ENCODE measurements at regions not wholly inside any gene's neighbourhood (a gene's known extent, or its start where the extent isn't known, plus 50 kb on each side); places are given as distances from the start of the nearest gene placed in this dataset.

DNA sequence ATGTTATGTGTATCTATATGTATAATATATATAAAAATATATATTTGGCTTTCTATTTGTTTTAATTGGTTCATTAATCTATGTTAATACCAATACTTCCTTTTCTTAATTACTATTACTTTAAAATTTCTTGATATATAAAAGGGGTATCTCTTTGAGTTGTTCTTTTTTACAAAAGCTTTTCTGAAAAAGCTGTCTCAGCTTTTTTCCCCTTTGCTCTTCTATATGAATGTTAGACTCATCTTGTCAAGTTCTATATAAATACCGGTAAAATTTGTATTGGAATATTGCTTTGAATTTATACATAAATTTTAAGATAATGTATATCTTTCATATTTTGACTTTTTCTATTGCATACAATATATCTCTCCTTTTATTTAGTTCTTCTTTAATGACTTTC, 139.8 kb upstream of the FOXG1 start:
- H3K4me3 ChIP-seq (ENCODE audit: low read depth in 1 of 2, low read length in 2 of 2), result no peak overlapping the region
- H3K4me1 ChIP-seq (ENCODE audit: insufficient read depth, low read length), result no peaks in the 10 kb centered on the region
- H3K9me3 ChIP-seq (ENCODE audit: insufficient read depth, low read length, severe bottlenecking), result no peaks in the 10 kb centered on the region
- TF ChIP-seq, protein P1, sequence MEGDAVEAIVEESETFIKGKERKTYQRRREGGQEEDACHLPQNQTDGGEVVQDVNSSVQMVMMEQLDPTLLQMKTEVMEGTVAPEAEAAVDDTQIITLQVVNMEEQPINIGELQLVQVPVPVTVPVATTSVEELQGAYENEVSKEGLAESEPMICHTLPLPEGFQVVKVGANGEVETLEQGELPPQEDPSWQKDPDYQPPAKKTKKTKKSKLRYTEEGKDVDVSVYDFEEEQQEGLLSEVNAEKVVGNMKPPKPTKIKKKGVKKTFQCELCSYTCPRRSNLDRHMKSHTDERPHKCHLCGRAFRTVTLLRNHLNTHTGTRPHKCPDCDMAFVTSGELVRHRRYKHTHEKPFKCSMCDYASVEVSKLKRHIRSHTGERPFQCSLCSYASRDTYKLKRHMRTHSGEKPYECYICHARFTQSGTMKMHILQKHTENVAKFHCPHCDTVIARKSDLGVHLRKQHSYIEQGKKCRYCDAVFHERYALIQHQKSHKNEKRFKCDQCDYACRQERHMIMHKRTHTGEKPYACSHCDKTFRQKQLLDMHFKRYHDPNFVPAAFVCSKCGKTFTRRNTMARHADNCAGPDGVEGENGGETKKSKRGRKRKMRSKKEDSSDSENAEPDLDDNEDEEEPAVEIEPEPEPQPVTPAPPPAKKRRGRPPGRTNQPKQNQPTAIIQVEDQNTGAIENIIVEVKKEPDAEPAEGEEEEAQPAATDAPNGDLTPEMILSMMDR (IDR thresholded peaks at IDR 0.05; ENCODE audit: borderline replicate concordance, extremely low read depth, low read length, poor library complexity, severe bottlenecking), result no peak
- no peak for TF ChIP-seq EZH2 (IDR thresholded peaks at IDR 0.05; ENCODE audit: borderline replicate concordance, low read depth, low read length, severe bottlenecking)
- no peak overlapping the region for H3K9ac ChIP-seq (ENCODE audit: low read depth, low read length)
- ATAC-seq (ENCODE audit: insufficient read depth, low read depth) (no peak), DNase-seq (no peak)
- no peaks in the 10 kb centered on the region for H3K79me2 ChIP-seq (ENCODE audit: insufficient read depth, low read length)
- no peaks in the 10 kb centered on the region for H3K27me3 ChIP-seq (ENCODE audit: insufficient read depth, low read length, poor library complexity)
- H4K20me1 ChIP-seq (ENCODE audit: insufficient read depth, low read length), result no peaks in the 10 kb centered on the region
- H3K27ac ChIP-seq (ENCODE audit: low read length), result no peak overlapping the region
- no peak overlapping the region for H3K4me2 ChIP-seq (ENCODE audit: insufficient read depth, low read length)
- no peak overlapping the region for H2AFZ ChIP-seq (ENCODE audit: low read depth, low read length)
- H3K36me3 ChIP-seq (ENCODE audit: insufficient read depth, low read length), result no peaks in the 10 kb centered on the region

DNA sequence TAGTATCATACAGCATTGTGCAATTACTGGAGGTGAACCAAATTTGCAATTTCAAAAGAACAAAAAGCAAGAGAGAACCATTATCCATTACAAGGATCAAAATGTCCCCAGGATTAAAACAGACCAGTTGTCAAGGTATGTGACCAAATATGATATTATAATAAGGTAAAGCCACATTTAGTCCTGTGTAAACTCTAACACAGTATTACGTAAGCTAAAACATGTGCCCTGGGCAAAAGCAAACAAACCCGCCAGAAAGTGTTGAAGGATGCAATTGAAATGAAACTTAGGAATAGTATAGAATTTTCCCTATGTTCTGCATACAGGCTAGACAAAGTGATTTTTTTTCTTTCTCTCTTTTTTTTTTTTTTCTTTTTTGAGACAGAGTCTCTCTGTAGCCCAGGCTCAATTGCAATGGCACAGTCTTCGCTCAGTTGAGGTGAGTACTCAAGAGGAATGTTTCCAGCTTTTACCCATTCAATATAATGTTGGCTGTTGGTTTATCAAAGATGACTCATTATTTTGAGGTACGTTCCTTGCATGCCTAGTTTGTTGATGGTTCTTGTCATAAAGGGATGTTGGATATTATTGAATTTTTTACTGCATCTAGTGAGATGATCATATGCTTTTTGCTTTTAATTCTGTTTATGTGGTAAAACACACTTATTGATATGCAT, 137.1 kb upstream of the FOXG1 start:
- no peaks in the 10 kb centered on the region for H3K36me3 ChIP-seq (ENCODE audit: insufficient read depth, low read length)
- no peaks in the 10 kb centered on the region for H3K79me2 ChIP-seq (ENCODE audit: insufficient read depth, low read length)
- no peaks in the 10 kb centered on the region for H3K4me1 ChIP-seq (ENCODE audit: insufficient read depth, low read length)
- H3K9me3 ChIP-seq (ENCODE audit: insufficient read depth, low read length, severe bottlenecking), result no peaks in the 10 kb centered on the region
- no peaks in the 10 kb centered on the region for H4K20me1 ChIP-seq (ENCODE audit: insufficient read depth, low read length)
- TF ChIP-seq, protein P1 (IDR thresholded peaks at IDR 0.05; ENCODE audit: borderline replicate concordance, extremely low read depth, low read length, poor library complexity, severe bottlenecking), result no peak
- no peak for TF ChIP-seq EZH2 (IDR thresholded peaks at IDR 0.05; ENCODE audit: borderline replicate concordance, low read depth, low read length, severe bottlenecking)
- DNase-seq, result no peak
- H3K27ac ChIP-seq (ENCODE audit: low read length), result no peak overlapping the region
- H3K4me2 ChIP-seq (ENCODE audit: insufficient read depth, low read length), result no peak overlapping the region
- no peak overlapping the region for H2AFZ ChIP-seq (ENCODE audit: low read depth, low read length)
- no peak overlapping the region for H3K9ac ChIP-seq (ENCODE audit: low read depth, low read length)
- H3K27me3 ChIP-seq (ENCODE audit: insufficient read depth, low read length, poor library complexity), result no peaks in the 10 kb centered on the region
- ATAC-seq (ENCODE audit: insufficient read depth, low read depth), result no peak
- no peak overlapping the region for H3K4me3 ChIP-seq (ENCODE audit: low read depth in 1 of 2, low read length in 2 of 2)

DNA sequence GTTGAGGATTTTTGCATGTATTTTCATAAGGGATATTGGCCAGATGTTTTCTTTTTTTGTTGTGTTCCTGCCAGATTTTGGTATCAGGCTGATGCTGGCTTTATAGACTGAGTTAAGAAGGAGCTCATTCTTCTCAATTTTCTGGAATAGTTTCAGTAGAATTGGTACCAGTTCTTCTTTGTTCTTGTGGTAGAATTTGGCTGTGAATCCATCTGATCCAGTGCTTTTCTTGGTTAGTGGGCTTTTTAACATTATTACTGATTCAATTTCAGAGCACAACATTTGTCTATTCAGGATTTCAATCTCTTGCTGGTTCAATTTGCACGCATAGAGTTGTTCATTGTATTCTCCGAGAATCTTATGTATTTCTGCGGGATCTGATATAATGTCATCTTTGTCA, 136.5 kb upstream of the FOXG1 start:
- DNase-seq, result no peak
- H3K9ac ChIP-seq (ENCODE audit: low read depth, low read length), result no peak overlapping the region
- ATAC-seq (ENCODE audit: insufficient read depth, low read depth), result no peak
- no peak overlapping the region for H2AFZ ChIP-seq (ENCODE audit: low read depth, low read length)
- no peaks in the 10 kb centered on the region for H3K9me3 ChIP-seq (ENCODE audit: insufficient read depth, low read length, severe bottlenecking)
- H3K27me3 ChIP-seq (ENCODE audit: insufficient read depth, low read length, poor library complexity), result no peaks in the 10 kb centered on the region
- H3K27ac ChIP-seq (ENCODE audit: low read length), result no peak overlapping the region
- no peak overlapping the region for H3K4me2 ChIP-seq (ENCODE audit: insufficient read depth, low read length)
- H3K79me2 ChIP-seq (ENCODE audit: insufficient read depth, low read length), result no peaks in the 10 kb centered on the region
- TF ChIP-seq, protein P1 (IDR thresholded peaks at IDR 0.05; ENCODE audit: borderline replicate concordance, extremely low read depth, low read length, poor library complexity, severe bottlenecking), result no peak
- TF ChIP-seq EZH2 (IDR thresholded peaks at IDR 0.05; ENCODE audit: borderline replicate concordance, low read depth, low read length, severe bottlenecking), result no peak
- H3K4me3 ChIP-seq (ENCODE audit: low read depth in 1 of 2, low read length in 2 of 2), result no peak overlapping the region
- no peaks in the 10 kb centered on the region for H3K36me3 ChIP-seq (ENCODE audit: insufficient read depth, low read length)
- H4K20me1 ChIP-seq (ENCODE audit: insufficient read depth, low read length), result no peaks in the 10 kb centered on the region
- H3K4me1 ChIP-seq (ENCODE audit: insufficient read depth, low read length), result no peaks in the 10 kb centered on the region
